ENCODE measurements at regions not wholly inside any gene's neighbourhood (a gene's known extent, or its start where the extent isn't known, plus 50 kb on each side); places are given as distances from the start of the nearest gene placed in this dataset.

DNA sequence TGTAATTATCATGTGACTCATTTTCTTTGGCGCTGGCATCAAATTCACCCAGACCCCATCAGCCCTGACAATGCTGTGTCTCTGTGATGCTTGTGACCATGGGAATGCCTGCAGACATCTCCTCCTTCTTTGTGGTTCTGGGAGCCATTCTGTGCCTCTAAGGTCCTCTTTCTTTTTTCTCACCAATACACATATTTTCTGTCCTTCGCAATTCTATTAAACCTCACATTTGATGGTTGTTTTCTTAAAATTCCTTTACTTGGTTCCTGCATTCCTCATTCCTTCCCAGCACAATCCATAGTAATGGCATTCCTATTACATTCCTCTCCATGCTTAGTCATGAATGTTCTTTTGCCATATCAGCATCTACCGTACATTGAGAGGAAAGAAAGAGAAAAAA lies 375.3 kb downstream of the PIK3C3 start:
- TF ChIP-seq, protein P1, sequence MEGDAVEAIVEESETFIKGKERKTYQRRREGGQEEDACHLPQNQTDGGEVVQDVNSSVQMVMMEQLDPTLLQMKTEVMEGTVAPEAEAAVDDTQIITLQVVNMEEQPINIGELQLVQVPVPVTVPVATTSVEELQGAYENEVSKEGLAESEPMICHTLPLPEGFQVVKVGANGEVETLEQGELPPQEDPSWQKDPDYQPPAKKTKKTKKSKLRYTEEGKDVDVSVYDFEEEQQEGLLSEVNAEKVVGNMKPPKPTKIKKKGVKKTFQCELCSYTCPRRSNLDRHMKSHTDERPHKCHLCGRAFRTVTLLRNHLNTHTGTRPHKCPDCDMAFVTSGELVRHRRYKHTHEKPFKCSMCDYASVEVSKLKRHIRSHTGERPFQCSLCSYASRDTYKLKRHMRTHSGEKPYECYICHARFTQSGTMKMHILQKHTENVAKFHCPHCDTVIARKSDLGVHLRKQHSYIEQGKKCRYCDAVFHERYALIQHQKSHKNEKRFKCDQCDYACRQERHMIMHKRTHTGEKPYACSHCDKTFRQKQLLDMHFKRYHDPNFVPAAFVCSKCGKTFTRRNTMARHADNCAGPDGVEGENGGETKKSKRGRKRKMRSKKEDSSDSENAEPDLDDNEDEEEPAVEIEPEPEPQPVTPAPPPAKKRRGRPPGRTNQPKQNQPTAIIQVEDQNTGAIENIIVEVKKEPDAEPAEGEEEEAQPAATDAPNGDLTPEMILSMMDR (IDR thresholded peaks at IDR 0.05) = no peak
- no peak for TF ChIP-seq POLR2A (IDR thresholded peaks at IDR 0.05)

Measured in tibial nerve (tissue), 3 donors.